ENCODE measurements at regions not wholly inside any gene's neighbourhood (a gene's known extent, or its start where the extent isn't known, plus 50 kb on each side); places are given as distances from the start of the nearest gene placed in this dataset.

- no peak for TF ChIP-seq TERF1 (CRISPR knock-in tag; IDR thresholded peaks at IDR 0.05)
- TF ChIP-seq ZUFSP (CRISPR knock-in tag; IDR thresholded peaks at IDR 0.05; ENCODE audit: borderline replicate concordance), result no peak
- no peak for TF ChIP-seq SOX6 (IDR thresholded peaks at IDR 0.05)
- TF ChIP-seq SOX6 (CRISPR knock-in tag; IDR thresholded peaks at IDR 0.05), result no peak
- TF ChIP-seq ZNF891 (CRISPR knock-in tag; IDR thresholded peaks at IDR 0.05), result no peak
- no peak for TF ChIP-seq DMTF1 (CRISPR knock-in tag; IDR thresholded peaks at IDR 0.05)
- no peak for TF ChIP-seq ZNF251 (CRISPR knock-in tag; IDR thresholded peaks at IDR 0.05)
- TF ChIP-seq SYNCRIP (IDR thresholded peaks at IDR 0.05; ENCODE audit: insufficient read depth, low read depth, low read length), result no peak
- TF ChIP-seq MTERF4 (CRISPR knock-in tag; IDR thresholded peaks at IDR 0.05), result no peak
- no peak for TF ChIP-seq MLXIP (CRISPR knock-in tag; IDR thresholded peaks at IDR 0.05; ENCODE audit: borderline replicate concordance)
- TF ChIP-seq ZNF644 (CRISPR knock-in tag; IDR thresholded peaks at IDR 0.05; ENCODE audit: low read depth), result no peak
- TF ChIP-seq YY1 (IDR thresholded peaks at IDR 0.05; ENCODE audit: insufficient read depth, insufficient replicate concordance, low read depth, low read length), result no peak
- no peak for TF ChIP-seq UBTF (CRISPR knock-in tag; IDR thresholded peaks at IDR 0.05)
- no peak for TF ChIP-seq REL (CRISPR knock-in tag; conservative IDR thresholded peaks at IDR 0.05)
Measured at GRCh38 chr9:2354856-2355696, 266.5 kb upstream of the VLDLR start (continued).

Measured in HepG2 (cell line).